RPMI7951 (cell line): ENCODE measurements at regions not wholly inside any gene's neighbourhood (a gene's known extent, or its start where the extent isn't known, plus 50 kb on each side); places are given as distances from the start of the nearest gene placed in this dataset.

Experiments used
- DNase-seq: peaks from one replicate; pipeline ENCODE4 v3.0.0-alpha.2; 2012; ENCODE audit warnings: low read depth

DNA sequence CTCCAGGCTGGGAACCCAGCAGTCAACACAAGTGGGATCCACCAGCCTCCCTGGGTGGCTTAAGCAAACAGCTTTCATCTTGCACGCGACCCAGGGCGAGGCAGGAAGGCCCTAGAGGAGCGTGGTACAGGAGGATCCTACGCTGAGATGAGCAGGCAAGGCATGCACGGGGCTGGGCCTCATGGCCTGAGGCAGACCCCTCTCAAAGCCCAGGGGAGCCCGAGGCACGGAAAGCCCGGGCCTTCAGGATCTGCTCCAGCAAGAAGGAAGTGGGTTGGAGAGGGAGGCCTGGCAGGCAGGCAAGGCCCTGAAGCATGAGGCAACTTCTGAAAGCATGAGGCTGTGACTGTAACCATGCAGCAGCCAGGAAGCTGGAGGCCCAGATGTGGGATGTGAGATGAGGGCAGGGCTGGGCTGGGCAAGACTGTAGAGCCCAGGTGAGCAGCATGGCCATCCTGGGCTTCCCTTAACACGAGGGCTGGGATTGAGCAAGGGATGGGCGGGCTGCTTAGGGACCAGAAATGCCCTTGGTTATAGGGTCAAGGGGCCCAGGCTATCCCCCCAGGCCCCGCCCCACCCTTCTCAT, 338.7 kb downstream of the C16orf95 start:
- no peak for DNase-seq

DNA sequence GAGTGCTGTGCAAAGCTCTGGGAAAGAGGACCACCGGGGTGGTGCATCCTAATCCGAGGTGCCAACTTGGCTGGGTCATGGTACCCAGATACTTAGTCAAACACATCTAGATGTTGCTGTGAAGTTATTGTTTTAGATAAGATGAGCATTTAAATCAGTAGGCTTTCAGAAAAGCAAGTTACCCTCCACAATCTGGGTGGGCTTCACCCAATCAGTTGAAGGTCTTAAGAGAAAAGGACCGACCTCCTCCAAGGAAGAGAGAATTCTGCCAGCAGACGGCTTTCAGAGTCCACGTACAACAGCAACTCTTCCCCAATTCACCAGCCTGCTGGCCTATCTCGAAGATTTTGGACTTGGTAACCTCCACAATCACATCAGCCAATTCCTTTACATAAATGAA, 338.1 kb downstream of the C16orf95 start:
- DNase-seq = no peak

DNA sequence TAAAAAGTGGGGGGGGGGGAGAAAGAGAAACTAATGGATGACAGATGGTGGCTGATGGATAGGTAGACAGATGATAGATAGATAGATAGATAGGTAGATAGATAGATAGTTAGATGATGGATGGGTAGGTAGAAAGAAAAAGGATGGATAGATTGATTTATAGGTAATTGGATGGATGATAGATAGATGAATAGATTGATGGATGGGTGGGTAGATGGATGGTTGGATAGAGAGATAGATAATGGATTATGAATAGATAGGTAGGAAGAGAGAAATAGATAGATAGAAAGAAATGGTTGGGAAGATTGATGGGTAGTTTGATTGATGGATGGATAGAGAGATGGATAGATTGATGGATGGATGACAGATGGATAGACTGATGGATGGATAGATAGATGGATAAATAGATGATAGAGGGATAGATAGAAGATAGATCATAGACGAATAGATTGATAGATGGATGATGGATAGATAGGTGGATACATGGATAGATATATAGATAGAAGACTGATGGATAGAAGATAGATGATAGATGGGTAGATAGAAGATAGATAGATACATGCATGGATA, 337.1 kb downstream of the C16orf95 start:
- DNase-seq = no peak

DNA sequence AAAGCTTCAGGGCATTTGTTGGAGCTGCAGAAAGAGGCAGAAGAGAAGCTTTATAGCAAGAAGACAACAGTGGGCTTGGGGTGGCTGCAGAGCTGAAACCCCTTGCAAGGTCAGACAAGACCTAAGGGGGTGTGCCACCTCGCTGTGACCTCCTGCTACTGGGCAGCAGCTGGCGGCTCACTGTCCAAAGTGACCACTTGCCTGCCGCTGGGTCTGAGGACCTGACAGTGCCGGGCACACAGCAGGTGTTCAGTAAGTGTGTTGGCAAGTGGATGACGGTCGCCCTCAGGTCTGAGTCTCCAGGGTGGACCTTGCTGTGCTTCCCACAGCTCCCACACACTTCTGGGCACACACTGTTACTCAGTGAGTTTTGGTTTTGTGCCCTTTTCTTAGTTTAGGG, 336.5 kb downstream of the C16orf95 start:
- DNase-seq = no peak

DNA sequence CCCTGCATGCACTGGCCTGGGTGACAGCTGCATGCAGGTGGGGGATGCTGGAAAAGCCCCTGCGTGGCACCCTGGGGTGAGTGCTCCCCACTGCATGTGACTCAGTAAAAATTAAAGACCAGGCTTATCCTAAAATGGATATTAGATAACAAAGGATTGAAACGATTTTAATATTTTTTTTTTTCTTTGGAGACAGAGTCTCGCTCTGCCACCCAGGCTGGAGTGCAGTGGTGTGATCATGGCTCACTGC, 334.9 kb downstream of the C16orf95 start:
- no peak for DNase-seq

DNA sequence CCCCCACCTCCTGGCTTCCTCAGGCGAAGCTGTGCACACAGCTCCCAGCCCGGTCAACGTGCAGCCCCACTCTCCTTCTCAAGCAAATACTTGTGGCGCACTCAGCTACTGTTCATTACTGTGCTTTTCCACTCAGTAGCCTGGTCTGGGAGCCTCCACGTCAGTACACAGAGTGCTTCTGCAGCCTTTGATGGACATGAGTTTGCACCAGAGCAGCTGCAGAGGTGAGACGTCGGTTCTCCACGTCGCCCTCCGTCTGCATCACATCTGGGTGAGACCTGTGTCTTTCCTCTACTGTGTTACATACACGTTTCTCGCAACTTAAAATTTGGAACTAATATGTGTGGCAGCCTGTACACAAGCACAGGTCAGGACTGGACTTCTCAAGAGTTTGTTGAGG, 334.3 kb downstream of the C16orf95 start:
- DNase-seq = no peak

DNA sequence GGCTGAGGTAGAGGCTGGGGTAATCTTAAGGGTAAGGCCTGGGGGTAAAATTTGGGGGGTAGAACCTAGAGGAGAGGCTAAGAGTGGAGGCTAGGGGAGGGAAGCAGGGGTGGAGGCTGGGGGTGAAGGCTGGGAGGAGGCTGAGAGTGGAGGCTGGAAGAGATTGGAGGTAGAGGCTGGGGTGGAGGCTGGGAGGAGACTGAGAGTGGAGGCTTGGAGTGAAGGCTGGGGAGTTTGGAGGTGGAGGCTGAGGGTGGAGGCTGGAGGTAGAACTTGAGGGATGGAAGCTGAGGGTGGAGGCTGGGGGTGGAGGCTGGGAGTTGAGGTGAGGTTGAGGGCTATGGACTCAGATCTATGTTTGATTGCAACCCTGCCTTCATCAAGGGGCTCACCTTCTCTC, 333.6 kb downstream of the C16orf95 start:
- no peak for DNase-seq

DNA sequence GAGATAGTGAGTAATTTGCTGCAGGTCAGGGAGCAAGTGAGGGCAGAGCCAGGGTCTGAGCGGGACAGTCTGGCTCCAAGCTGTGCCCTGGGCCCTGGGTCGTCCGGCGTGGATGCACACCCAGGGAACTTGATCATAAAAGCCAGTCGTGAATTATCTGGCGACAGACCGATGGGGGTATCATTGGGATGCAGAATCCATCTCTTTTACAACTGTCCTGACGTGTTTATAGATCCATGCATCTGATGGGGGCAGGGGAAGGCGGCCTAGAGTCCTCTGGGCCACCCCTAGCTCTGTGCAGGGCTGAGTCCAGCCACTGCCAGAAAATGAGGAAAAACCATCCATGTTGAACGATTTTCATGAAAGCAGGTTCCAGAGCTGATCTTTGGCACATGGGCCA, 332.8 kb downstream of the C16orf95 start:
- no peak for DNase-seq

DNA sequence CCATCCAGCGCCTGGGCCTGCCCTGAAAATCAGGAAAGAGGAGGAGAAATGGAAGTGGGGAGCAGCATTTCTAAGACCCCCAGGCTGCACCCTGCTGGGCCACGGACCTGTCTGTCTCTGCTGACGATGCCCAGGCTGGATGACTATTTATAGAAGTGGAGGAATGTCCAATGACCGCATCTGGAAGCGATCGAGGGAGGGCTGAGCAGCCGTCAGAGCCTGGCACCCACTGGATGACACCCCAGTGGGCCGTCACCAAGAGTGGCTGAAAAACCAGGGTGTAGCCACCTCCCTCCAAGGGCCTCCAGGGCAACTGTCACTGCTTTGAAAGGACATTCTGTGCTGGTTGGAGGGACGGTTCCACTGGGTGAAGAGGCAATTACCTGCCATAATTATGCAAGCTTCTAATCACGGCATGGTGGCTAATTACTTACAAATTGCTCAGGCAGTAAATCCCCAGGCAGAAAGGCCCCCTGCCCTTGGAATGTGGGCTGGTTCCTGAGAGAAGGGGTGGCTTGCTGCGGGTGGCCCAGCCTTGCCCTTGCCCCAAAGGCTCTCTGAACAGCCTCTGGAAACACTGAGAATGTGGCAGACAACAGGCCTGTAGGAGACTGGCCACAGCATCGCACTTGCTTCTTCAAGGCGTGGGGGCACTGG, 332.1 kb downstream of the C16orf95 start:
- peak; percentile 76 for DNase-seq

DNA sequence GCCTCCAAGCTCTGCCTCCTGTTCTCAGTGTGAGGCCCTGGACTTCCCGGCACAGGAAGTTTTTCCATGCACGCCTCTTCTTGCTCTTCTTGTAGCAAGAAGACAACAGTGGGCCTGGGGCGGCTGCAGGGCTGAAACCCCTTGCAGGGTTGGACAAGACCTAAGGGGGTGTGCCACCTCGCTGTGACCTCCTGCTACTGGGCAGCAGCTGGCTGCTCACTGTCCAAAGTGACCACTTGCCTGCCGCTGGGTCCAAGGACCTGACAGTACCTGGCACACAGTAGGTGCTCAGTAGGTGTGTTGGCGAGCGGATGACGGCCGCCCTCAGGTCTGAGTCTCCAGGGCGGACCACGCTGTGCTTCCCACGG, 331.6 kb downstream of the C16orf95 start:
- DNase-seq = no peak

DNA sequence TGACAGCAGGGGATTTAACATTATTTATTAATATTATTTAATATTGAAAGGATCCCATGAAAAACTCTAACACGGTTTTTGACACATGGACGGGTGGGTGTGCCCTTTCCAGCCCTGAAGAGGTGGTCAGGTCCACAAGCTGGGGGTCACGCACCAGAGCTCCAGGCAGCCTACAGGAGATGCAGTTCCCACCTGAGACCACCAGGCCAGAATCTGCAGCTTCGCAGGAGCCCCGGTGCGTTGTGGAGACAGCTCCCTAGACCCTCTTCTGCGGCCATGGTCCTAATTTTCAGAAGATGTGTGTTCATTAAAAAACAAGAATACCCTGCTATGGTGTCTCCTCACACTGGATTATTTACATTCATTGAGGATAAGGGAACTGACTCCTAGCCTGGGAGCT, 331.1 kb downstream of the C16orf95 start:
- no peak for DNase-seq

DNA sequence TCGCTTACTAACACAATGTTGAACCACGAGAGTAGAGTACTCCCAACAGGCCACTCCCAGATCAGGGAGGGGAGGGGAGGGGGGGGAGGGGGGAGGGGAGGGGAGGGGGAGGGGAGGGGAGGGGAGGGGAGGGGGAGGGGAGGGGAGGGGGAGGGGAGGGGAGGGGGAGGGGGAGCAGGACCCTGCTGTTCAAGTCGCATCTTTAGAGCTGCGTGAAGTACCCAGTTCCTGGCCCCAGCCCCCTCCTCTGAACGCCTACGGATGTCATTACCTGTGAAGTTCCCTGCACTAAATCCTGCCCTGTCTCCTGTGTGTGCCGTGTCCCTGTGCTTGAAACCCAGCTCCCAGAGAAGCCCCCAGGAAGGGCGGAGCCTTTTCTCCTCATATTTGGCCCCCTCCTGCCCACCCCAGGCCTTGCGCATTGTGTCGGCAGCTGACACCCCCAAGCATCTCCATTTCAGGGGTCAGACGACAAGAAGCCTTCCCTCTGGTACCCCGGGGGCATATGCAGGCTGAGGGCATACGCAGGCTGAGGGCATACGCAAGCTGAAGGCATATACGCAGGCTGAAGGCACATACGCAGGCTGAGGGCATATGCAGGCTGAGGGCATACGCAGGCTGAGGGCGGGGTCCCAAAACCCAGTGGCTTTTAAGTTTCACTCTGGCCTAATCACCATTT, 330.2 kb downstream of the C16orf95 start:
- no peak for DNase-seq

DNA sequence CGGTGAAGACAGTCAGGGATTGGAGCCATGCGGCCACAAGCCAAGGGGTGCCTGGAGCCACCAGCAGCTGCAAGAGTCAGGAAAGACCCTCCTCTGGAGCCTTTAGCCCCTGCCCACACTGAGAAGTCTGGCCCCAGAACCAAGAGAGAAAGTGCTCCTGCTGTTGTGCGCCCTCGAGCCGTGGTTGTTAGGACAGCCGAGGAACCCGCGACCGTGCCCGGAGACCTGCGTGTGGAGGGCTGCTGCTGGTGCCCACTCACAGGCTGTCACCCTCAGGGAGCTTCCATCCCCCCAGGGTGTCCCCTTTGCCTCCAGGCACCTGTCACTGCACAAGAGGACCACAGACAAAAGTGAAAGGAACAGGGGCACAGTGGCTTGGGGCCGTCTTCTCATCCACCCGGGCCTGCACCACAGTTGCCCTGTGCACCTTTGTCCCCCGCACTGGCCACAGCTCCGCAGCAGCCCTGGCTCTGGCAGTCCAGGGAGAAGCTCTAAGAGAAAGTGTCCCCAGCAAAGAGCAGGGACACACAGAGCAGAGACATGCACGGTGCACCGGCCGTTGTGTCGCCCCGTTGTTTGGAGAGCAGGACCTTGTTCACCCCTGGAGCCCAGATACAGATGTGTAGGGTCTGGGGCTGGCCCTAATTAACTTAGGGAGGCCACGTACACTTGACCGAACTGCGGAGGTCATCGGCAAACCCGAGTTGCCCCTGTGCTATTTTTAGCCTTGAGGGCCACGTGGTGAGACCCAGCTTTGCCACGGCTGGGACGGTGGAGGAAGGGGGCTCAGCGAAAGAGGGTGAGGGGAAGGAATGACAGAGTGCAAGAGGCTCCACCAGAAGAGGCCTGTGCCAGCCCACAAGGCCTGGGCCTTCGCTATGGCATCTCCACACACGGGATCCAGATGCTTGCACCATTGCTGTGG, 329.2 kb downstream of the C16orf95 start:
- DNase-seq = no peak

DNA sequence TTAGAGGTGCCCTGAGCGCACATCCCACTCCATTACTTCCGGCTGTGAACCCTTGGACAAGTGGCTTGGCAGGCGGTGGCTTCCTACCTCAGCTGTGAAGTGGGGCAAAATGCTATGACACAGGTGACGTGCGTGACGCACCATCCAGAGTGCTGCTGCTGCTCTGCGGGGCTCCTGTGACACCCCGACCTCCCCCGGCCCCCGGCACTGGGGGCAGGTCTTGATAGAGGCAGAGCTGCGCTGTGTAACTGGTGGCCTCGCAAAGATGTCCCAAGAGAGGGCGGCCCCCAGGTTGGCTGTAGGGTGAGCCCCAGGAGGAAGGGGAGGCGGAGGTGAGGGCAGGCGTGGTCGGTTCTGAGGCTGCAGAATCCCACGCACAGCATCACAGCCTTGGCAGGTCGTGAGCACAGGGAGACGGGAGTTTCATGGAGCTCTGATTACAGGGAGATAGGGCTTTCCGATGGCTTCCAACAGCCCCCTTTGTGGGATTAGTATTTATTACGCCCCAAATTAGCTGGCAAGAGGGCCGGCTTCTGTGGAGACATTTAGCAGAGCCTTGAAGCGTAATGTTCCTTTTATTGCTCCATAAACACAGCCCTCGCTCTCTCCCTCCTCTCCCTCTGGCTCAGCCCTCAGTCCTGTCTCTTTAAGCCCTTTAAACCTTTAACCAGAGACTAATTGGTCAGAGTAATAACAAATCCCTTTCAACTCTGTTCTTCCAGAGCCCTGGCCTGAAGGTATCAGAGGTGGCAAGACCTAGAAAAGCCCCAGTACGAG, 328.1 kb downstream of the C16orf95 start:
- DNase-seq = no peak

DNA sequence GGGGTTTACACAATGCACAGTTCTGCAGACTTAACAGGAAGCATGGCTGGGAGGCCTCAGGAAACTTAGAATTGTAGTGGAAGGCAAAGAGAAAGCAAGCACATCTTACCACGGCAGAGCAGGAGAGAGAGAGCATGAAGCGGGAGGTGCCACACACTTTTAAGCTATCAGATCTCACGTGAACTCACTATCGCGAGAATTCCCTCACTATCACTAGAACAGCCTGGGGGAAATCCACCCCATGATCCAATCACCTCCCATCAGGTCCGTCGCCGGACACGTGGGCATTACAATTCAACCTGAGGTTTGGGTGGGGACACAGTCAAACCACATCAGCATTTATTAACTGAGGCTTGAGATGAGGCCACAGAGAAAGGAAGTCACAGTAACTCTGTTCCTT, 326.7 kb downstream of the C16orf95 start:
- DNase-seq = peak; percentile 53

DNA sequence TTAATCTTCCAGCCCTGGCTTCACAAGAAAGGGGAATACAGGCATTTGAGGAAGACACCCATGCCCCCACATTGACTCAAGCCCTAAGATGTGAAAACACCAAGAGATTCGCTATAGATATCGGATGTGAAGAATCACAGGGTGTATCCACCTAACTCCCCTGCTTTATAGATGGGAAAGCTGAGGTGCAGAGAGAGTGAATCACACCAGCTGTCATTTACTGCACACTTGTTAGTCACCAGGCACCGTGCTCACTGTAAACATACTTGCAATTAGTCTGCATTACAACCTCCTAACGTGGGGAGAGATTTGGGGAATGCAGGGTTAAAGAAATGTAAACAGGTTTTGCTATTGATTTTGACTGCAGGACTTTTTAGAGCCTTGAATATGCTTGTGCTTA, 325.5 kb downstream of the C16orf95 start:
- DNase-seq = peak; percentile 55

DNA sequence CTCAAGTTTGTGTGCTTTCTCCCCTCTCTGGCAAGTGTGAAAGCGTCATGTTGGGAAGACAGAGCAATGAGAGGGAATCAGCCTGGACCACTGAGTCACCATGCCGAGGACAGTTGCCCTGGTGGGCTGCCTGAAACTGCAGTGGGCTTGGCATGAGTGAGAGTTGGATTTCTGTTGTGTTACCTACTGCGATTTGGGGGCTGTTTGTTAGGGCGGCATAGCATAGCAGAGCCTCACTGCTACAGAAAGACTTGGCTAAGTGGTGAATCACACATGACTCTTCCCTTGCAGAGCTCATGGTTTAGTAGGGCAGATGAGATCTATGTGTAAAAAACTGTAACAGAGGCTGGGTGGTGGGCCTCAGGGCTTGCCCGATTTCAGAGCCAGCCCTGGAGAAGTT, 324.6 kb downstream of the C16orf95 start:
- no peak for DNase-seq

DNA sequence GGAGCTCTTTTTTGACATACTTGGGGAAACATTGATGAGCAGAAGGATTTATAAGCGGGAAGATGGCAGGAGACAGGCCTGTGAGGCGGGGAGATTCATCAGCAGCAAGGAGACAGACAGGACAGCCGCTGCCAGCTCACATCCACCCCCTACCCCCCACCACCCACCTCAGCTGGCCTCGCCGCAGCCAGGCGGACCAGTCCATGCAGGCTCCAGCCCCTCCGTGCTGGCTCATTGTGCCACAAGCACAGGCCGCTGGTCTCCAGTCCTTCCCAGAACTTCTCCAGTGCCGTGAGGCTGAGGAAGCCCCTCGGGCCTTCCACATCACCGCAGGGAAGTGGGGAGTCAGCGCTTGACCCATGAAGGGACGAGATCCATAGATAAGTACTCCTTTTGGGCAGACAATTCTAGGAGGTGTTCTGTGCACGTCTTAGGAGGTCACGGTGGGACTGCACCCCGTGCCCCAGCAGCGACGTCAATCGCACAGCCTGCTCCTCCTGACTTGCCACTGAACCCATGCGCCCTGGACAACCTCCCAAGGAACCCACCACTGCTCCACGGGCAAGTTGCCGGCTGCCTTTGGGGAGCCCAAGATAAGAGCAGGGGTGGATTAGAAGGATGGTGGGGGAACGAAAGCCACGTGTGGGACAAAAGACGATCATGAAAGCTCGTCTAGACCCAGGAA, 323.6 kb downstream of the C16orf95 start:
- no peak for DNase-seq

DNA sequence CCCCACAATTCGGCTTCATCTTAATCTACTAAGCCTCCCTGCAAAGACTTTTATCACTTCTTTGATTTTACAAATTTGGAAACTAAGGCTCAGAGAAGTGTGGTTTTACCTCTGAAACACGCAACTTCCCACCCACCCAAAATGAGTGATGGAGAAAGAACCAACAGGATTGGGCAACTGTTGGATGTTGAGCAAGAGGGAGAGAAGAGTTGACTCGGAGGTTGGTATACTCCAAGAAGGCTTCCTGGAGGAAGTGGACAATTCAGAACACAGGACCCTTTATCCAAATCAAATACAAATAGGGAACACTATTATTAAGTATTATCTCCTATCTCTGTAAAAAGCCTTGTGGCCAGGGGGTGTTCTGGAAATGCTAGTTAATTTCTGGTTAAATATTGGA, 323.0 kb downstream of the C16orf95 start:
- no peak for DNase-seq

DNA sequence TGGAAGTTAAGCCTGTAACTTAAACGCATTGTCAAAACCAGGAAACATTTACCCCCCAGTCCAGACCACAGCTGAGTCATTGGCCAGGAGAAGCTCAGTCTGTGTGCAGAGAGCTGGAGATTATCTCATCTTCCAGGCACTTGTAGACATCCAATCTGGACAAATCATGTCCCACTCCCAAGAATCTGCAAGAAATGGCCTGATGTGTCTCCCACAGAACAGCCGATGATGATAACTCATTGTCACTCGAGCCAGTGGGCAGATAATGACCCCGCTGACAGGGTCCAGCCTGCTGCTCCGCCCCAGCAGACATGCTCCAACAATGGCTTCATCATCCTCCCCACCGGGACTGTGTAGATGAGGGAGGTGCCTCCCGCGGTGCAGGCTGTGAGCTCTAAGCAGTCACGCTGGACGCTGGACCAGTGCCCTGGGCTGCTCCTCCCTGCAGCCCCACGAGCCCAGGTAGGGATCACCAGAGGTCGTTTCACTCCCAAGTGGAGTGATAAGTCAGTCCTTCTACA, 322.5 kb downstream of the C16orf95 start:
- peak; percentile 88 for DNase-seq

DNA sequence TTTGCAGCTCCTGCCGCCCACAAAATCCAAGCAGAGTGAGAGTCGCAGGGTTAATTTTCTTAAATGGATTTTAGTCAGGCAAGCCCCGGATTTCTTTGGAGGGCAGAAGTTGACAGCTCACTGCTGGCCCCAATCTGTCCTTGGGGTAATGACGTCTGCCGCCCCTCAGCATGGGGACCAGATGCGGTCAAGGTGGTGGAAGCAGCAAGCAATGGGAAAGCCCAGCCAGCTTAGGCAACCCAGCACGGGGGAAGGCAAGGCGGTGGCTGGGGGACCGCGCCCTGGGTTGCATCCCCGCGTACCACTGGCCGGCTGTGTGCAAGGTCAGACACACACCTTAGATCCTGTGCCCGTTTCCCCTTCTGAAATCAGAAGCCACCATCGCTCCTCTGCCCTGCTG, 321.7 kb downstream of the C16orf95 start:
- DNase-seq = no peak
